KOPT-K1 (cell line): ENCODE measurements at regions not wholly inside any gene's neighbourhood (a gene's known extent, or its start where the extent isn't known, plus 50 kb on each side); places are given as distances from the start of the nearest gene placed in this dataset.
"Not testable (repeated sequence)": the region's sequence is repeated elsewhere in the genome, so short reads cannot be mapped to it uniquely, and the experiment has no call there.

Experiments
- H3K27ac ChIP-seq: fragments of 200-600 bp; sonication (generic); 2 replicates; pipeline ENCODE4 v1.5.1; 2016; ENCODE audit warnings: antibody characterized with exemption, mild to moderate bottlenecking, low read depth, low read length; ENCODE audit not compliant: poor library complexity, severe bottlenecking
- H3K36me3 ChIP-seq: fragments of 200-600 bp; sonication (generic); 2 replicates; pipeline ENCODE4 v1.5.1; 2017; ENCODE audit warnings: antibody characterized with exemption, mild to moderate bottlenecking, low read length, moderate library complexity; ENCODE audit not compliant: insufficient read depth
- H3K9me3 ChIP-seq: fragments of 200-600 bp; sonication (generic); 2 replicates; pipeline ENCODE4 v1.5.1; 2017; ENCODE audit warnings: antibody characterized with exemption, low read length, mild to moderate bottlenecking; ENCODE audit not compliant: insufficient read depth, poor library complexity, severe bottlenecking

- no peak overlapping the region for H3K27ac ChIP-seq
- no peaks in the 10 kb centered on the region for H3K9me3 ChIP-seq
- H3K36me3 ChIP-seq: no peaks in the 10 kb centered on the region
Observed at GRCh38 chr7:108660465-108660864, 90.8 kb downstream of the DNAJB9 start.

- no peak overlapping the region for H3K27ac ChIP-seq
- no peaks in the 10 kb centered on the region for H3K36me3 ChIP-seq
- H3K9me3 ChIP-seq: no peaks in the 10 kb centered on the region
Observed at GRCh38 chr7:108662783-108663362, 93.2 kb downstream of the DNAJB9 start.

GRCh38 chr7:108663701-108664100, 94.0 kb downstream of the DNAJB9 start:
- H3K36me3 ChIP-seq: no peaks in the 10 kb centered on the region
- H3K27ac ChIP-seq: no peak overlapping the region
- H3K9me3 ChIP-seq: no peaks in the 10 kb centered on the region

GRCh38 chr7:108667216-108667615, 97.5 kb downstream of the DNAJB9 start:
- Histone ChIP-seq H3K36me3 (no peaks in the 10 kb centered on the region), H3K27ac (no peak overlapping the region), H3K9me3 (no peaks in the 10 kb centered on the region)

- H3K36me3 ChIP-seq: no peaks in the 10 kb centered on the region
- no peak overlapping the region for H3K27ac ChIP-seq
- no peaks in the 10 kb centered on the region for H3K9me3 ChIP-seq
Observed at GRCh38 chr7:108669958-108670357, 100.3 kb downstream of the DNAJB9 start.

- H3K27ac ChIP-seq, H3K9me3 ChIP-seq, H3K36me3 ChIP-seq: not testable (repeated sequence)
Observed at GRCh38 chr7:108673699-108674098, 104.0 kb downstream of the DNAJB9 start.

GRCh38 chr7:108684629-108685028, 115.0 kb downstream of the DNAJB9 start:
- Histone ChIP-seq H3K36me3 (no peaks in the 10 kb centered on the region), H3K27ac (no peak overlapping the region), H3K9me3 (no peaks in the 10 kb centered on the region)

- H3K27ac ChIP-seq: no peak overlapping the region
- no peaks in the 10 kb centered on the region for H3K36me3 ChIP-seq
- H3K9me3 ChIP-seq: no peaks in the 10 kb centered on the region
Observed at GRCh38 chr7:108686494-108686893, 116.8 kb downstream of the DNAJB9 start.

GRCh38 chr7:108697254-108697653, 127.6 kb downstream of the DNAJB9 start:
- H3K9me3 ChIP-seq: no peaks in the 10 kb centered on the region
- H3K36me3 ChIP-seq: no peaks in the 10 kb centered on the region
- H3K27ac ChIP-seq: no peak overlapping the region

GRCh38 chr7:108711611-108712010, 141.9 kb downstream of the DNAJB9 start:
- Histone ChIP-seq H3K36me3 (no peaks in the 10 kb centered on the region), H3K27ac (no peak overlapping the region), H3K9me3 (no peaks in the 10 kb centered on the region)

- Histone ChIP-seq H3K27ac (no peak overlapping the region), H3K9me3 (no peaks in the 10 kb centered on the region), H3K36me3 (no peaks in the 10 kb centered on the region)
Observed at GRCh38 chr7:108716783-108717182, 147.1 kb downstream of the DNAJB9 start.

- H3K36me3 ChIP-seq: no peaks in the 10 kb centered on the region
- H3K27ac ChIP-seq: no peak overlapping the region
Observed at GRCh38 chr7:108717781-108718180, 148.1 kb downstream of the DNAJB9 start.

GRCh38 chr7:108719631-108720030, 150.0 kb downstream of the DNAJB9 start:
- H3K27ac ChIP-seq: no peak overlapping the region
- no peaks in the 10 kb centered on the region for H3K9me3 ChIP-seq
- H3K36me3 ChIP-seq: no peaks in the 10 kb centered on the region

More at GRCh38 chr7:108717781-108718180, 148.1 kb downstream of the DNAJB9 start:
- no peaks in the 10 kb centered on the region for H3K9me3 ChIP-seq

GRCh38 chr7:108722561-108722960, 152.9 kb downstream of the DNAJB9 start:
- H3K36me3 ChIP-seq: no peaks in the 10 kb centered on the region

GRCh38 chr7:108723381-108723814, 153.7 kb downstream of the DNAJB9 start:
- H3K27ac ChIP-seq: no peak overlapping the region
- H3K9me3 ChIP-seq: no peaks in the 10 kb centered on the region
- H3K36me3 ChIP-seq: no peaks in the 10 kb centered on the region

More at GRCh38 chr7:108722561-108722960, 152.9 kb downstream of the DNAJB9 start:
- Histone ChIP-seq H3K9me3 (no peaks in the 10 kb centered on the region), H3K27ac (no peak overlapping the region)

GRCh38 chr7:108724251-108725100, 154.8 kb downstream of the DNAJB9 start:
- Histone ChIP-seq H3K36me3 (no peaks in the 10 kb centered on the region), H3K9me3 (no peaks in the 10 kb centered on the region), H3K27ac (no peak overlapping the region)
